ENCODE measurements at regions not wholly inside any gene's neighbourhood (a gene's known extent, or its start where the extent isn't known, plus 50 kb on each side); places are given as distances from the start of the nearest gene placed in this dataset.

DNA sequence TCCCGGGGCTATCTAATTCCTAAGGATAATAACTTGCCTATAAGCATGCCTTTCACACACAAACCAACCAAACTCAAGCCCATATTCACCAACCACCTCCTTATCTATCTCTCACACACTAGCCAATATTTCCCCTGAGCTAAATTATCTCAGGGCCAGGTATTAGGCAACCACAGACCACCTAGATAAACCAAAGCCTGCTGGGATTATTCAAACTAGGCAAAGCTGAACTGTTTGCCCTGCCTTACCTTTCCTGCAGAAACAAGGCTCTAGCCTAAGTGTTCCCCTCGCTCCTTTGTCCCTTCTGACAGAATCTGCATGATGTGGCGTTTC is 114.7 kb upstream of the EEA1 start:
- DNase-seq = no peak

- DNase-seq = no peak
These were observed 118.0 kb upstream of the EEA1 start for GRCh38 chr12:93047118-93047517.

DNA sequence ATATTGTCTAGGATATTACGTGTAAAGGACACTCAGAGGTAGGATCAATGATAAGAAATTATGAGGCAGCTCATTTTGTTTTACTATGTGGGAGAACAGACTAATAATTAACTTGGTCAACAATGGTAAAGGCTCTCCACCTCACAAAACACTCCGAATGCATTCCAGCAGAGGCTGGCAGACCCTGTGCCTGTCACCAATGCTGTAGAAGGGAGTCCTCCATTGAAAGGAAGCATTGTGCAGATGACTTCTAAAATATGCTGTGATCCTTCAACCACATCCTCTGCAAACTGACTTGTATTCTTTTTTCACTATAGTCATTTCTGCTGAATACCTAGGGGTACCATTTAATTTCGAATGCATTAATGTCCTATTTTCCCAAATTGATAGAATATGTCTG is 119.6 kb upstream of the EEA1 start:
- no peak for DNase-seq

DNA sequence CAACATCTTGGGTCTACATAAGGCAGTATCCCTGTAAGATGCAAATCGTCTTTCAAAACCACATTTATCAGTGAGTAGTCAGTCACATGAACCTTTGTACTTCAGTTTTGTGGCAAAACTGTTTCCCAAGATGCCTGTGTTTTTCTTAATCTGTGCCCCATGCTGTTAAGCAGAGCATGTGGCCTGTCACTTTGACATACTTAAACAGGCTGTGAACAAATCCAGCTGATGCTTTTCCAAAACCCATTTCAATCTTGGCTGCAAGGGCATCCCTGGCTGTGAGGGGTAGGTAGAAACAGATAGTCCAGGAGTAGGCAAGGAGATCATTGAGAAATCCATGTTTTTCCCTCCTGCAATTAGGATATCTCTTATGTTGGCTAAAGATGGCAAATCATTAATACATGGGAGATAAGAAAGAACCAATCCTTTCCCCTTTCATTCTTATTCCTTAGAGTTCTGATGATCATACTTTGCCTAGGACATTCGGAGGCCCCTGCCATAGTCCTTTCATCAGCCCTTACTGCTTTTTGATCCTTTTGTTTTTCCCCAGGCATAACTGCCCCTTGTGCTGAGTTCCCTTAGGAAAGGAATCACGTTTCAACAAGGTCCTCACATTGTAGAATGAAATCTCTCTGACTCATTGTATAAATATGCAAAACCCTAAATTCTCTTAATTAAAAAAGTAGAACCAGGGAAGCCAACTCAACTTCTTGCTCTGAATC is 121.1 kb upstream of the EEA1 start:
- DNase-seq = no peak

GRCh38 chr12:93050748-93051081 is 121.6 kb upstream of the EEA1 start:
- no peak for DNase-seq

GRCh38 chr12:93054021-93054420 is 124.9 kb upstream of the EEA1 start:
- DNase-seq = no peak

GRCh38 chr12:93055221-93055620 is 126.1 kb upstream of the EEA1 start:
- no peak for DNase-seq

DNA sequence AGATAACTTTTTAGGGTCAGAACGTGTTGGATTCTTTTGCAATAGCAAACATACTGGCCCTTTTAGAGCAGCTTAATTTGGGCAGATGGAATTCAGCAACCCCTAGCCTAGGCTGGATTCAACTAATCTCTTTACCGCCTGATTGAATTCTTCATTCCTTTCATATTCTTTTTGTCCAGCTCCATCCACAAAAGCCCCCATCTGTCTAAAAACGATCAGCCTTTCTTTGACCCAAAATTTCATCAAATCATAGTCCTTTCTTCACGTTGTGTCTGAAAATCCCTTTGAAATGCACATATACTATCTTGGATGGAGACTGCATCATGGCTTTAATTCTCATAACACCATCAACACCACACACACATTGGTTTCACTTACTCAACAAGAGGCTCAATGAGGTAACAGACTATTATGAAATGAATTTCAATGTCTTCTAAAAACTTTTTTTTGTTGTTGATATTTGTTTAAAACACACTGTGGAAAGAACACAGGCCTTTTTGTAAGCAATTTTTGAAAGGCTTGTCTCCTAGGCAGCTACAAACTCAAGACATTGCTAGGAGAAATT is 128.0 kb upstream of the EEA1 start:
- DNase-seq = no peak

GRCh38 chr12:93058280-93058679 is 129.2 kb upstream of the EEA1 start:
- DNase-seq = no peak

GRCh38 chr12:93059288-93059687 is 130.2 kb upstream of the EEA1 start:
- DNase-seq = no peak

- DNase-seq = no peak
These were observed 131.0 kb upstream of the EEA1 start for GRCh38 chr12:93059925-93060665.

DNA sequence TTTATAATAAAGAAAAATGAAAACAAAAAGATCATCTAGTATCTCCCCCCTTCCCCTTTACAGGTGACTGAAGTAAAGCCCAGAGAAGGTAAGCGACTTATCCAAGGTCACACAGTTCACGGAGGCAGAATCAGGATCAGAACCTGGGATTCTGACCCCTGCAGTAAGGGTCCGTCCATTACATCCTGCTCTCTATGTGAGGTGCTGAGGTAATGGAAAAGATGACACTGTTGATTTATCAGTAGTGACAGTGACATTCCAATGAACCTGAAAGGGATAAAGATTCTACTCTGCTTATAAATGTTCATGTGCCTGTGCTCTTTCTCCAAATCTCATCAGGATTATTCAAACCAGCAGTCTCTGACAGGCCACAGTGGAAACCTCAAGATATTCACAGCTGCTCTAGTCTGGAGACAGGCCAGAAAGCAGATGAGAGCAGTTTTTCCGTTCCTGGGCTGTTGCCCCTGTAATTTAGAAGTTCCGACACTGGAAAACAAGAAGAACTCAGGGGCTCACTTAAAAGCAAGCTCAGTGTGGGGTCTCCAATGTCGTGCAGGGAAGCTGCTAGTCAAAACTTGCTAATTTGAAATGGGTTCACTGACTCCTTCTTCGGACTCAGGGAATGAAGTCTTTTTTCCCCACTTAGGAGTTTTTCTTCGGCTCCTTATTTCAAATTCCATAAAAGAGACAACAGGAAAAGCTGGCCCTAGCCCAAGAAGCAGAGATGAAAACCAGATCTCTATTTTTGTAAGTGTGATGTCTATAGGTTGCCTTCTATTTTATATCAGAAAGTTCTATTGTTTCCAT is 131.8 kb upstream of the EEA1 start:
- DNase-seq = no peak

- no peak for DNase-seq
These were observed 132.7 kb upstream of the EEA1 start for GRCh38 chr12:93061473-93062419.

GRCh38 chr12:93065896-93066295 is 136.8 kb upstream of the EEA1 start:
- DNase-seq = no peak

DNA sequence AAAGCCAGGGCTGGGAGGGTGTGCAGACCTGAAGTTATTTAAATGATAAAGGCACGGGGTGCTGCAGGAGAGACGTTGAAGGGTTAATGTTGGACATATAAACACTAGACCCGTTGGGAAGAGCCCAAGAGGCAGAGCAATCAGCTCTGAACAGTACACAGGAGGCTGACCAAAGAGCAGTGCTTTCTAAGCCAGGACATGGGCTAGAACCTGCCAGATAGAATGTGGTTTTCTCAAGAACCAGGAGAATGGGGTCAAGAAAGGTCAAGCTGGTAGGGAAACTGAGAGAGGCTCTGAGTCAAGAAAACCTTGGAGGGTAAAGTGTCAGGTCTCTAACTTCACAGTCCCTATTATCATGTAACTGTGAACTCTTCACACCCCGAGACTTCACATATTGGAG is 143.2 kb upstream of the EEA1 start:
- no peak for DNase-seq

DNA sequence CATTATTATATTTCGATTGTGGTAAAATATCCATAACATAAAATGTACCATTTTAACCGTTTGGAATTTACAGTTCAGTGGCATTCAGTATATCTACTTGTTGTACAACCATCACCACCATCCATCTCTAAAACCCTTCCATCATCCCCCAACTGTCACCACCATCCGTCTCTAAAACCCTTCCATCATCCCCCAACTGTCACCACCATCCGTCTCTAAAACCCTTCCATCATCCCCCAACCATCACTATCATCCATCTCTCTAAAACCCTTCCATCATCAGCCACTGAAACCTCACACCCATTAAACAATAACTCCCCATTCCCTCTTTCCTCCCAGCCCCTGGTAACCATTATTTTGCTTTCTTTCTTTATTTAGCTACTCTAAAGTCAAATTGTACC is 144.2 kb upstream of the EEA1 start:
- no peak for DNase-seq

- no peak for DNase-seq
These were observed 149.0 kb upstream of the EEA1 start for GRCh38 chr12:93078059-93078458.

DNA sequence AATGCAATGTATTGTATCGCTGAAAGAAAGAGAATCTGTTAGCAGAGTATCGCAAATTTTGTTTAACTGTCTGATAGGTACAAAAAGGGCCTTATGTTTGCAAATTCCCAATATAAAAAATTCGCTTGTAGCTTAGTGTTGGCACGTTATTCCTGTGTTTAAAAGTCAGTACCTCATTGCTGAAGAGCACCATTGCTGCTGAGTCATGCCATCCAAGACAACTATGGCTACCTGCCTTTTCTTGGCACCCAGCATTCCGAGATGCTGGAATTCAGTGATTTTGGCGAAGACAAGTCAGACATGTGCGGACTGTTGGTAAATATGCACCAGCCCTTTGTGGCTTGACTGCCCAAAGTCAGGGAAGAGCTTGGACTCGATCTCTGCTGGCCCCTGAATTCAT is 149.5 kb upstream of the EEA1 start:
- DNase-seq = no peak

GRCh38 chr12:93079271-93079670 is 150.2 kb upstream of the EEA1 start:
- no peak for DNase-seq

DNA sequence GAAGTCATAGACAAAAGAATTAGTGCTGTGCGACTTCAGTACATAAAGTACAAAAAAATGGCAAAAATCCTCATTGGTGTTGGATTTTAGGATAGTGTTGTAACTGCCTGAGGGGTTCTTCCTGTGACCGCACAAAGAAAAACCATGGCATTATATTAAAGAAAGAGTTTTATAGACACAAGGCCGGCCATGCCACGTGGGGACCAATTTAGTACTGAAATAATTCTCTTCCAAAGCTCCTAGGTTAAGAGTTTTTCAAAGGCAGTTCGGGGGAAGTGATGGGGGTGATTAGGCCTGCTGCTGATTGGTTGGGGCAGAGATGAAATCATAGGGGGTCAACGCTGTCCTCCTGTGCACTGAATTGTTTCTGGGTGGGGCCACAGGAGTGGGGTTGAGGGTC is 150.9 kb upstream of the EEA1 start:
- DNase-seq = no peak

DNA sequence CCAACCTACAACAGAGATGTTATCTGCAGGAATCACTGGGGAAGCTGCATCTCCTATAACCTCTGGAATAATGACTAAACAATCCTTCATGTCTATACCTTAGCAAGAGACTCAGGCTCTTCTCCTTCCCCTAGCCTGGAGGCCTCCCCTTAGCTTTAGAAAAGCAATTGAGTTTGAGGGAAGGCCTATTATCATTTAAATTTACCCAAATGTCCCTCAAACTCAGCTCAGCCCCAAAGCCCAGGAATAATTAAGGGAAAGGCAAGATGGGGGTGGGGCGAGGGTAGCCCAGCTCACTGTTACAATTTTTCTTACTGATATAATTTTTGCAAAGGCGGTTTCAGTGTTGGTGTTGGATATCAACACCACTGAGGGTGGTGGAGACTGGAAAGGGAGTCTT is 151.4 kb upstream of the EEA1 start:
- no peak for DNase-seq

- DNase-seq = no peak
These were observed 152.1 kb upstream of the EEA1 start for GRCh38 chr12:93080994-93081809.
